ENCODE measurements at regions not wholly inside any gene's neighbourhood (a gene's known extent, or its start where the extent isn't known, plus 50 kb on each side); places are given as distances from the start of the nearest gene placed in this dataset.

- DNase-seq (ENCODE audit: low read depth) = no peak
- TF ChIP-seq, protein P1, sequence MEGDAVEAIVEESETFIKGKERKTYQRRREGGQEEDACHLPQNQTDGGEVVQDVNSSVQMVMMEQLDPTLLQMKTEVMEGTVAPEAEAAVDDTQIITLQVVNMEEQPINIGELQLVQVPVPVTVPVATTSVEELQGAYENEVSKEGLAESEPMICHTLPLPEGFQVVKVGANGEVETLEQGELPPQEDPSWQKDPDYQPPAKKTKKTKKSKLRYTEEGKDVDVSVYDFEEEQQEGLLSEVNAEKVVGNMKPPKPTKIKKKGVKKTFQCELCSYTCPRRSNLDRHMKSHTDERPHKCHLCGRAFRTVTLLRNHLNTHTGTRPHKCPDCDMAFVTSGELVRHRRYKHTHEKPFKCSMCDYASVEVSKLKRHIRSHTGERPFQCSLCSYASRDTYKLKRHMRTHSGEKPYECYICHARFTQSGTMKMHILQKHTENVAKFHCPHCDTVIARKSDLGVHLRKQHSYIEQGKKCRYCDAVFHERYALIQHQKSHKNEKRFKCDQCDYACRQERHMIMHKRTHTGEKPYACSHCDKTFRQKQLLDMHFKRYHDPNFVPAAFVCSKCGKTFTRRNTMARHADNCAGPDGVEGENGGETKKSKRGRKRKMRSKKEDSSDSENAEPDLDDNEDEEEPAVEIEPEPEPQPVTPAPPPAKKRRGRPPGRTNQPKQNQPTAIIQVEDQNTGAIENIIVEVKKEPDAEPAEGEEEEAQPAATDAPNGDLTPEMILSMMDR (IDR thresholded peaks at IDR 0.05; ENCODE audit: insufficient read depth, low read depth, low read length, missing control alignments) = no peak
- H3K4me3 ChIP-seq (ENCODE audit: low read depth, low read length) = no peak overlapping the region
These were observed 265.6 kb upstream of the UBE2E2 start for GRCh38 chr3:22937536-22937935.

GRCh38 chr3:22938739-22939138, 264.4 kb upstream of the UBE2E2 start:
- H3K4me3 ChIP-seq (ENCODE audit: low read depth, low read length) = no peak overlapping the region
- DNase-seq (ENCODE audit: low read depth) = no peak
- TF ChIP-seq, protein P1 (IDR thresholded peaks at IDR 0.05; ENCODE audit: insufficient read depth, low read depth, low read length, missing control alignments) = no peak

DNA sequence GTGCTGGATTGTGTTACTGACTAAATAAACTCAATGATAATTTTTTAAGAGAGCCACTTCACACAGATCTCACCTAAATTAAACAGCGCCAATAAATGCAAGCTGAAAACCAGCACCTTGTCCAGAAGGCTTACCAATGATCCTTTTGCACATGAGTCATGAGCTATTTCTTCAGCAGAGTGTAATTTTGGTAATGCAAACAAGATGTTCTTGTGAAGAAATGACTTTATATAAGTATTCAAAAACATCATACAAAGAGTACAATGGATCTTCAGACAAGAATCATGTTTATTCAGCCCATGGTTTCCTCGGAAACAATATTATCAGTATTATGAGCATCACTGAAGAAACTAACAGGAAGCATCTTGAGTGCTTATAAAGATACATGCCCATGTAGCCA, 263.8 kb upstream of the UBE2E2 start:
- TF ChIP-seq, protein P1 (IDR thresholded peaks at IDR 0.05; ENCODE audit: insufficient read depth, low read depth, low read length, missing control alignments) = no peak
- no peak overlapping the region for H3K4me3 ChIP-seq (ENCODE audit: low read depth, low read length)
- no peak for DNase-seq (ENCODE audit: low read depth)

DNA sequence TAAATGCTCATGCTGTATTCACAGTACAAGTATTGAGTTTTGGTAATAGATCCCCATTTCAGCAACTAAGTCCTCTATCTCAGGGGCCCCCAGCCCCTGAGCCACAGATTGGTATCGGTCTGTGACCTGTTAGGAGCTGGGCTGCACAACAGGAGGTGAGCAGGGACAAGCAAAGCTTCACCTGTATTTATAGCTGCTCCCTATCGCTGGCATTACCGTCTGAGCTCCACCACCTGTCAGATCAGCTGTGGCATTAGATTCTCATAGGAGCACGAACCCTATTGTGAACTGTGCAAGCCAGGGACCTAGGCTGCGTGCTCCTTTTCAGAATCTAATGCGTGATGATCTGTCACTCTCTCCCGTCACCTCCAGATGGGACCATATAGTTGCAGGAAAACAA, 262.8 kb upstream of the UBE2E2 start:
- no peak for DNase-seq (ENCODE audit: low read depth)
- H3K4me3 ChIP-seq (ENCODE audit: low read depth, low read length) = no peak overlapping the region
- TF ChIP-seq, protein P1 (IDR thresholded peaks at IDR 0.05; ENCODE audit: insufficient read depth, low read depth, low read length, missing control alignments) = no peak

DNA sequence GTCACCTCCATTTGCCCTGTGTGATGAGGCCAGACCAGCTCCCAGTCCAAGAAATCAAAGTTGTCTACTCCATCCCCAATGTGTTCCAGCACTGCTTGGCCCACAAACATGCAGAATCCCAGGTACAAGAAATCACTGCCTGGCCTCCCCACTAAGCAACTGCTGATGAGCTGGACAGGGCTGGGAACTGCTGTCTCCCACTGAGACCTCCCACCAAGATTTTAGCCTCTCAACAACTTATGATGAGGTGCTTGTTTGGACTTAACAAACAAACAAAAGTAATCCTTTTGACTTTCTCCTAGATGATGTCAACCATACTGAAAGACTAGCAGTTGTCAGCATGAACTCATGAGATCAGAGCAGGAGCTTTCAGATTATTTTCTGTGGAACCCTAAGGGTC, 260.1 kb upstream of the UBE2E2 start:
- TF ChIP-seq, protein P1 (IDR thresholded peaks at IDR 0.05; ENCODE audit: insufficient read depth, low read depth, low read length, missing control alignments) = no peak
- no peak overlapping the region for H3K4me3 ChIP-seq (ENCODE audit: low read depth, low read length)
- DNase-seq (ENCODE audit: low read depth) = no peak

GRCh38 chr3:22947851-22948250, 255.3 kb upstream of the UBE2E2 start:
- DNase-seq (ENCODE audit: low read depth) = no peak
- TF ChIP-seq, protein P1 (IDR thresholded peaks at IDR 0.05; ENCODE audit: insufficient read depth, low read depth, low read length, missing control alignments) = no peak

DNA sequence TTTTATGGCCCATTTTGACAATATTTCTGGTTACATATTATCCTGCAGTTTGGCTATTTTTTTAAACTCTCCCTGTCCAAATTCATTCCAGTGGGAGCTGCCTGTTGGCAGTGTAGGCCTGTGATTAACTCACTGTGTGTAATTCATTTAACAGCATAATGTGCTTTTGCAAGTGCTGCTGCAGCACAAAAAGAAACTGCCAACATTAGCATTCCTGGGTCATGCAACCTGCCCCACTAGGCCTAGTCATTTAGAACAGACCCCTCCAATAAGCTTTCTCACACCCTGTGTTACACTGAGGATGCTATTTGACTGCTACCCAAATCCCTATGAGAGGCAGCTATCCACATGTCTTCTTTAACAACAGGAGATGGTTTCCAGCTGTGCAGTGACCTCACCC, 251.2 kb upstream of the UBE2E2 start:
- TF ChIP-seq, protein P1 (IDR thresholded peaks at IDR 0.05; ENCODE audit: insufficient read depth, low read depth, low read length, missing control alignments) = no peak
- no peak for DNase-seq (ENCODE audit: low read depth)
- H3K4me3 ChIP-seq (ENCODE audit: low read depth, low read length) = no peak overlapping the region

More at GRCh38 chr3:22947851-22948250, 255.3 kb upstream of the UBE2E2 start:
- H3K4me3 ChIP-seq (ENCODE audit: low read depth, low read length) = no peak overlapping the region
